22Rv1 (cell line): ENCODE measurements at regions not wholly inside any gene's neighbourhood (a gene's known extent, or its start where the extent isn't known, plus 50 kb on each side); places are given as distances from the start of the nearest gene placed in this dataset.

Experiments used
- H3K27ac ChIP-seq: fragments of 450-650 bp; 2 replicates; pipeline ENCODE4 v1.5.1; 2017
- ZFX ChIP-seq: fragments of 450-650 bp; IDR thresholded peaks from 2 replicates; pipeline ENCODE4 v1.6.1; 2017; ENCODE audit warnings: antibody characterized with exemption, borderline replicate concordance
- TF ChIP-seq, protein P1 (sequence below): fragments of 450-650 bp; IDR thresholded peaks from 2 replicates; pipeline ENCODE4 v1.5.1; 2017; ENCODE audit warnings: mild to moderate bottlenecking

DNA sequence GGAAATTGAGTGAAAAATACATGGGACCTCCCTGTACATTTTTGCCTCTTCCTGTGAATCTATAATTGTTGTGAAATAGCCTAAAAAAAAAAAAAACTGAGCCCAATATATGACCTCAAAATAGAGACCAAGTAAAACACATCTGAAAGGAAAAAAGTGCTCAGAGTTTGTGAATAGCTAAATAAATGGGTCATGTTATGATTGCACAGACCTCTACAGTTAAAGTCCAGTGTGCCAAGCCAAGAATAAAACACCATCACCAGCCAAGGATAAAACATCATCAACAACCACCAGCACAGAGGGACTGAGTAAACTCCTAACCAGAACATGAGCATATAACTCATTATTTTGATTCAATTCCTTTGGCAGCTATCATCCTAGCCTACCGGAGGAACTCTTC is 115.6 kb upstream of the AGTR1 start:
- TF ChIP-seq, protein P1, sequence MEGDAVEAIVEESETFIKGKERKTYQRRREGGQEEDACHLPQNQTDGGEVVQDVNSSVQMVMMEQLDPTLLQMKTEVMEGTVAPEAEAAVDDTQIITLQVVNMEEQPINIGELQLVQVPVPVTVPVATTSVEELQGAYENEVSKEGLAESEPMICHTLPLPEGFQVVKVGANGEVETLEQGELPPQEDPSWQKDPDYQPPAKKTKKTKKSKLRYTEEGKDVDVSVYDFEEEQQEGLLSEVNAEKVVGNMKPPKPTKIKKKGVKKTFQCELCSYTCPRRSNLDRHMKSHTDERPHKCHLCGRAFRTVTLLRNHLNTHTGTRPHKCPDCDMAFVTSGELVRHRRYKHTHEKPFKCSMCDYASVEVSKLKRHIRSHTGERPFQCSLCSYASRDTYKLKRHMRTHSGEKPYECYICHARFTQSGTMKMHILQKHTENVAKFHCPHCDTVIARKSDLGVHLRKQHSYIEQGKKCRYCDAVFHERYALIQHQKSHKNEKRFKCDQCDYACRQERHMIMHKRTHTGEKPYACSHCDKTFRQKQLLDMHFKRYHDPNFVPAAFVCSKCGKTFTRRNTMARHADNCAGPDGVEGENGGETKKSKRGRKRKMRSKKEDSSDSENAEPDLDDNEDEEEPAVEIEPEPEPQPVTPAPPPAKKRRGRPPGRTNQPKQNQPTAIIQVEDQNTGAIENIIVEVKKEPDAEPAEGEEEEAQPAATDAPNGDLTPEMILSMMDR = no peak
- no peak for TF ChIP-seq ZFX

DNA sequence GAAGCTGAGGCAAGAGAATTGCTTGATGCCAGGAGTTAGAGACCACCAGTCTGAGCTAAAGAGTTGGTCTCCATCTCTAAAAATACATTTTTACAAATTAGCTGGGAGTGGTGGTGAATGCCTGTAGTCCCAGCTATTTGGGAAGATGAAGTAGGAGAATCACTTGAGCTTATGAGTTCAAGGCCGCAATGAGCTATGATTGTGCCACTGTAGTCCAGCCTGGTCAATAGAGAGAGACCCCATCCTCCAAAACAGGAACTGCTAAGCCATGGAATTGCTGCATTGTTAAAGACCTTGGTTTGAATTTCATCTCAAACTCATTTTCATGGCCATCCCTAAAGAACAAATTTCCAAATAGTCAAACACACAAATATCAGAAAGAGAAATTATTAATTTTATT is 113.9 kb upstream of the AGTR1 start:
- TF ChIP-seq, protein P1 = no peak
- TF ChIP-seq ZFX = no peak
- no peak overlapping the region for H3K27ac ChIP-seq

More for the DNA sequence above, 115.6 kb upstream of the AGTR1 start:
- H3K27ac ChIP-seq = no peak overlapping the region

- no peak for TF ChIP-seq ZFX
- TF ChIP-seq, protein P1 = no peak
- H3K27ac ChIP-seq = no peak overlapping the region
These were observed 113.3 kb upstream of the AGTR1 start for GRCh38 chr3:148584438-148584837.

DNA sequence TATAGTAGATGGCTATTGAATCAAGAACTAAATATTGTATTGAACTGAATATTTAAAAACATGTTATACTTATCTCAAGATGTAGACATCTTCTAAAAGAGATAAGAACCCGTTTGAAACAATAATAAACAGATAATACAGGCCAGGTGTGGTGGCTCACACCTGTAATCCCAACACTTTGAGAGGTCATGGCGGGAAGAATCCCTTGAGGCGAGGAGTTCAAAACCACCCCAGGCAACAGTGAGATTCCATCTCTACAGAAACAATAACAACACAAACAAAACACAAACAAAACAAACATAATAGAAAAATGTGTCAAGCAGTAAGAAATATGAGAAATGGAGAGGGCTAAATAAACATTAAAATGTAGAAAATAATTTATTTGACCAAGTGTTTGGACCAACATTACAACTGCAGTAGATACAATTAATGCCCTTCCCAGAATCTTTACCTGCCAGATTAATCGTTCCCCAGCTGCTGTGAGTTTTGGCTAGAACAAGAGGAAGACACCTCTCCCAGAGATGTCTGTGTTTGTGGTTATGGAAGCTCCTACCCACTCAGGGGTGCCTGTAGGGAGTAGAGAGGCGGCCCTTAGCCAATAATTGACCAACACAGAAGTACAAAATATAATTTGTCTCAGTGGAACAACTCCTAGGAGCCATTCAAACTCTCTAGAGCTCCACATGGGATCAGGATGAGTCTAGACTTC is 111.9 kb upstream of the AGTR1 start:
- H3K27ac ChIP-seq = no peak overlapping the region
- no peak for TF ChIP-seq ZFX
- TF ChIP-seq, protein P1 = no peak

- no peak overlapping the region for H3K27ac ChIP-seq
- no peak for TF ChIP-seq ZFX
- TF ChIP-seq, protein P1 = no peak
These were observed 109.4 kb upstream of the AGTR1 start for GRCh38 chr3:148588291-148588690.

GRCh38 chr3:148591525-148591924 is 106.2 kb upstream of the AGTR1 start:
- no peak overlapping the region for H3K27ac ChIP-seq
- TF ChIP-seq ZFX = no peak
- TF ChIP-seq, protein P1 = no peak

DNA sequence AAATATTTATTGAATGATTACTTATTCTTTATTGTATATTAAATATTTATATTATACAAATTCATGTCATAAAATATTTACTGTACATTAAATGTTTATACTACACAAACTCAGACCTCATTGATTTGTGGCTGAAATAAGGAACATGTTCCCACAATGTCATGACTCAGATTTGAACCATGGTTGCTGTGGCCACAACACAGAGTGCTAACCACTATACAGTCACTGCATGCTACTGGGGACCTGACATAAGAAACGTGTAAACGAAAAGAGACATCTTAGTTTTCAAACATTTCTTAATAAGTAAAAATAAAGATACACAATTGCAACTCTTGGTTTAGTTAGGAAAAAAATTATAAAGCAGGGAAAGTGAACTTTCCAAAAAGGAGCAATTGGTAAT is 99.1 kb upstream of the AGTR1 start:
- TF ChIP-seq ZFX = no peak
- TF ChIP-seq, protein P1 = no peak
- H3K27ac ChIP-seq = no peak overlapping the region
